ENCODE measurements at regions not wholly inside any gene's neighbourhood (a gene's known extent, or its start where the extent isn't known, plus 50 kb on each side); places are given as distances from the start of the nearest gene placed in this dataset.

DNA sequence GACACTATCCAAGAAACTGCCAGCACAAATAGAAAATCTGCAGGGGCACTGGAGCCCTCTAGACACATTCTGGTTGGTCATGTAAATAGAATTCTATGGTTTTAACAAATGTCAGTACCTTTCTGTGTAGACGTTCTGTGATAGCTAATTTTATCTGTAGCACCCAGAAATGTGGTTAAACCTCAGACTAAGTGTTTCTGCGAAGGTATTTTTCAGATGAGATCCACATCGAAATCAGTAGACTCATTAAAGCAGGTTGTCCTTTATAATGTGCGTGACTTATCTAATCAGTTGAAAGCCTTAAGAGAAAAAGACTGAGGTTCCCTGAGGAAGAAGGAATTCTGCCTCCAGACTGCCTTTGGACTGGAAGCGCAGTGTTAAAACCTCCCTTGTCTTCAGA is 922.9 kb downstream of the EFNB2 start:
- H2BK120ac ChIP-seq (replicated peaks; ENCODE audit: low read depth, low read length), result no peak overlapping the region
- no peaks in the 10 kb centered on the region for H3K36me3 ChIP-seq (ENCODE audit: control insufficient read depth in 2 of 4, insufficient read depth in 4 of 4, low read length in 3 of 4)
- POLR2A ChIA-PET (ENCODE audit: partially characterized antibody), result no interaction called here
- no peak overlapping the region for H2BK20ac ChIP-seq (ENCODE audit: low read length)
- FAIRE-seq (no peak), DNase-seq (ENCODE audit: low read depth in 1 of 2, low spot score in 2 of 2) (no peak)
- H4K20me1 ChIP-seq (replicated peaks in 1 of 2; ENCODE audit: control insufficient read depth in 1 of 2, insufficient read depth in 2 of 2, low read length in 2 of 2), result no peaks in the 10 kb centered on the region
- CTCF ChIA-PET (ENCODE audit: partially characterized antibody), result no interaction called here
- H3K14ac ChIP-seq (ENCODE audit: insufficient read length), result no peak overlapping the region
- H3K27me3 ChIP-seq (replicated peaks in 1 of 4; ENCODE audit: control insufficient read depth in 3 of 4, extremely low read depth in 1 of 4, insufficient read depth in 3 of 4, low read length in 3 of 4), result no peaks in the 10 kb centered on the region
- H2AFZ ChIP-seq (ENCODE audit: low read length), result no peak overlapping the region
- H3K56ac ChIP-seq (replicated peaks; ENCODE audit: insufficient read length, low read depth, low read length), result no peak overlapping the region
- H3K79me2 ChIP-seq (ENCODE audit: control insufficient read depth in 1 of 2, insufficient read depth in 2 of 2, low read length in 2 of 2), result no peaks in the 10 kb centered on the region
- no peak overlapping the region for H3K4me3 ChIP-seq (ENCODE audit: extremely low read depth in 1 of 4, insufficient read depth in 2 of 4, low read depth in 3 of 4, low read length in 4 of 4)
- no peak overlapping the region for H4K8ac ChIP-seq (ENCODE audit: extremely low read depth, insufficient read depth, low read length)
- no peak overlapping the region for H3K4me2 ChIP-seq (ENCODE audit: insufficient read depth in 1 of 2, low read depth in 2 of 2, low read length in 2 of 2)
- peaks cover 0 to 6% (median 2%) of the 10 kb centered on the region in 4 experiments; a peak in 3 of 7 replicates for H3K4me1 ChIP-seq (replicated peaks in 1 of 4; ENCODE audit: control insufficient read depth in 3 of 4, insufficient read depth in 4 of 4, low read length in 3 of 4)
- H3K4ac ChIP-seq (replicated peaks; ENCODE audit: insufficient read length, low read depth, low read length), result no peak overlapping the region
- H2AK5ac ChIP-seq (ENCODE audit: low read depth, low read length), result no peak overlapping the region
- H3K18ac ChIP-seq (ENCODE audit: extremely low read depth, low read length), result no peak overlapping the region
- 0 out of 2 replicates have a peak overlapping the region, but pooled peaks have one; percentile 42 for H2BK12ac ChIP-seq (ENCODE audit: low read depth, low read length)
- no peak overlapping the region for H3K23ac ChIP-seq (ENCODE audit: insufficient read length)
- H3K79me1 ChIP-seq (ENCODE audit: low read depth, low read length), result no peaks in the 10 kb centered on the region
- 90% methylated on average over 5 of the region's 5 CpGs; no CpG with 5 or more reads in 1 of the 2 experiments for WGBS, 2 experiments (ENCODE audit: extremely low coverage in 1 of 2, insufficient coverage in 1 of 2, insufficient read length in 1 of 2, insufficient replicate concordance in 2 of 2, low coverage in 1 of 2, low lambda C conversion rate in 2 of 2, missing lambda C conversion rate in 1 of 2)
- H3K9ac ChIP-seq (replicated peaks in 1 of 4; ENCODE audit: extremely low read depth in 1 of 4, low read depth in 3 of 4, low read length in 3 of 4), result no peak overlapping the region
- H4K91ac ChIP-seq (replicated peaks; ENCODE audit: insufficient read length, low read length), result no peak overlapping the region
- no peak overlapping the region for H2BK15ac ChIP-seq (ENCODE audit: low read length)
- H3K27ac ChIP-seq (ENCODE audit: low read depth, low read length), result no peak overlapping the region
- no peak overlapping the region for H2BK5ac ChIP-seq (ENCODE audit: low read depth, low read length)
- no peaks in the 10 kb centered on the region for H3K9me3 ChIP-seq (ENCODE audit: insufficient read depth in 2 of 2, low read depth in 1 of 2, low read length in 1 of 2)
- no peak overlapping the region for H4K5ac ChIP-seq (ENCODE audit: insufficient read length, low read depth, low read length)
- no peaks in the 10 kb centered on the region for H3K23me2 ChIP-seq (ENCODE audit: low read depth, low read length)
- TF ChIP-seq FOSL1 (IDR thresholded peaks at IDR 0.05; ENCODE audit: insufficient read depth, low read depth, low read length), result no peak
- no peak for TF ChIP-seq TAF1 (IDR thresholded peaks at IDR 0.05; ENCODE audit: low read depth, low read length)
- TF ChIP-seq GABPA (IDR thresholded peaks at IDR 0.05; ENCODE audit: borderline replicate concordance, insufficient read depth, low read length), result no peak
- TF ChIP-seq POLR2AphosphoS5 (IDR thresholded peaks at IDR 0.05; ENCODE audit: low read depth, low read length), result no peak
- TF ChIP-seq TAF7 (optimal IDR thresholded peaks at IDR 0.05; ENCODE audit: borderline replicate concordance, low read depth, low read length), result no peak
- no peak for TF ChIP-seq HDAC2 (IDR thresholded peaks at IDR 0.05; ENCODE audit: borderline replicate concordance in 1 of 2, low read depth in 2 of 2, low read length in 2 of 2)
- no peak for TF ChIP-seq CHD2 (IDR thresholded peaks at IDR 0.05; ENCODE audit: low read length)
- TF ChIP-seq, protein P1, sequence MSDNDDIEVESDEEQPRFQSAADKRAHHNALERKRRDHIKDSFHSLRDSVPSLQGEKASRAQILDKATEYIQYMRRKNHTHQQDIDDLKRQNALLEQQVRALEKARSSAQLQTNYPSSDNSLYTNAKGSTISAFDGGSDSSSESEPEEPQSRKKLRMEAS (IDR thresholded peaks at IDR 0.05), result no peak
- TF ChIP-seq CBX8 (IDR thresholded peaks at IDR 0.05; ENCODE audit: borderline replicate concordance, low read depth, low read length), result no peak
- TF ChIP-seq SIN3A (conservative IDR thresholded peaks at IDR 0.05 in 1 of 2, IDR thresholded peaks at IDR 0.05 in 1 of 2; ENCODE audit: low read depth in 1 of 2, low read length in 2 of 2), result no peak
- no peak for TF ChIP-seq RXRA (IDR thresholded peaks at IDR 0.05; ENCODE audit: insufficient read depth, low read depth, low read length)
